Neutrophil (primary cell): ENCODE measurements at regions not wholly inside any gene's neighbourhood (a gene's known extent, or its start where the extent isn't known, plus 50 kb on each side); places are given as distances from the start of the nearest gene placed in this dataset.

Source experiments
- H3K27ac ChIP-seq: fragments of 200-600 bp; sonication (generic); 2 replicates; pipeline ENCODE4 v1.5.1; 2016; ENCODE audit warnings: mild to moderate bottlenecking, moderate library complexity
- H3K27me3 ChIP-seq: fragments of 200-600 bp; sonication (generic); 2 replicates; pipeline ENCODE4 v1.6.0; 2016; ENCODE audit warnings: mild to moderate bottlenecking
- H3K36me3 ChIP-seq: fragments of 200-600 bp; sonication (generic); 2 replicates; pipeline ENCODE4 v1.5.1; 2017
- H3K4me1 ChIP-seq, 2 experiments: fragments of 200-600 bp in 1 of 2; sonication (generic) in 1 of 2; 1 replicate in 1 of 2; 2 replicates in 1 of 2; pipeline versions ENCODE4 v1.5.1 to v1.6.1; 2013 to 2016; ENCODE audit warnings: low read depth in 1 of 2, low read length in 1 of 2, mild to moderate bottlenecking in 1 of 2, moderate library complexity in 1 of 2; ENCODE audit not compliant: control insufficient read depth in 1 of 2, insufficient read depth in 1 of 2
- H3K4me3 ChIP-seq, 2 experiments: fragments of 200-600 bp in 1 of 2; sonication (generic) in 1 of 2; 1 replicate in 1 of 2; 2 replicates in 1 of 2; pipeline ENCODE4 v1.5.1; 2013 to 2016; ENCODE audit warnings: low read depth in 1 of 2, low read length in 1 of 2, mild to moderate bottlenecking in 1 of 2, moderate library complexity in 1 of 2
- H3K9me3 ChIP-seq: fragments of 200-600 bp; sonication (generic); 2 replicates; pipeline ENCODE4 v1.5.1; 2016
- TF ChIP-seq, protein P1 (sequence below): fragments of 200-600 bp; sonication (generic); IDR thresholded peaks from 2 replicates; pipeline ENCODE4 v1.5.1; 2016; ENCODE audit warnings: antibody characterized with exemption

DNA sequence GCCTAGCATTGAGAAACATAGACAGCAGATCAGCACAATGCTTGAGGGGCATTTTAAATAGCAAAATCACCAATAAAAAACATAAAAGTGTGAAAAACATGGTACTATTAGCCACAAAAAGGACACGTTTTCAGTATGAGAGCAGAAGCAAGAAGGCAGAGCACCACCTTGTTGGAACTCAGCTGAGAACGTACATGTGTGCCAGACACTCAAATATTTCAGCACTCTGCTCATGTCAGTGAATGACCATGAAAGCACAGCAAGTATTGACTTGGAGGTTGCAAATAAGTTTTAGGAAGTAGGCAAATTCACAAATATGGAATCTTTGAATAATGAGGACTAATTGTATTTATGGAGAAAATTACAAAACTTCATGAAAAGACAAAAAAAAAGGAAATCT, 193.4 kb upstream of the PKN2 start:
- no peaks in the 10 kb centered on the region for H3K4me1 ChIP-seq
- TF ChIP-seq, protein P1, sequence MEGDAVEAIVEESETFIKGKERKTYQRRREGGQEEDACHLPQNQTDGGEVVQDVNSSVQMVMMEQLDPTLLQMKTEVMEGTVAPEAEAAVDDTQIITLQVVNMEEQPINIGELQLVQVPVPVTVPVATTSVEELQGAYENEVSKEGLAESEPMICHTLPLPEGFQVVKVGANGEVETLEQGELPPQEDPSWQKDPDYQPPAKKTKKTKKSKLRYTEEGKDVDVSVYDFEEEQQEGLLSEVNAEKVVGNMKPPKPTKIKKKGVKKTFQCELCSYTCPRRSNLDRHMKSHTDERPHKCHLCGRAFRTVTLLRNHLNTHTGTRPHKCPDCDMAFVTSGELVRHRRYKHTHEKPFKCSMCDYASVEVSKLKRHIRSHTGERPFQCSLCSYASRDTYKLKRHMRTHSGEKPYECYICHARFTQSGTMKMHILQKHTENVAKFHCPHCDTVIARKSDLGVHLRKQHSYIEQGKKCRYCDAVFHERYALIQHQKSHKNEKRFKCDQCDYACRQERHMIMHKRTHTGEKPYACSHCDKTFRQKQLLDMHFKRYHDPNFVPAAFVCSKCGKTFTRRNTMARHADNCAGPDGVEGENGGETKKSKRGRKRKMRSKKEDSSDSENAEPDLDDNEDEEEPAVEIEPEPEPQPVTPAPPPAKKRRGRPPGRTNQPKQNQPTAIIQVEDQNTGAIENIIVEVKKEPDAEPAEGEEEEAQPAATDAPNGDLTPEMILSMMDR, result no peak
- no peaks in the 10 kb centered on the region for H3K9me3 ChIP-seq
- no peak overlapping the region for H3K4me3 ChIP-seq
- H3K27me3 ChIP-seq, result no peaks in the 10 kb centered on the region
- no peaks in the 10 kb centered on the region for H3K36me3 ChIP-seq
- no peak overlapping the region for H3K27ac ChIP-seq

DNA sequence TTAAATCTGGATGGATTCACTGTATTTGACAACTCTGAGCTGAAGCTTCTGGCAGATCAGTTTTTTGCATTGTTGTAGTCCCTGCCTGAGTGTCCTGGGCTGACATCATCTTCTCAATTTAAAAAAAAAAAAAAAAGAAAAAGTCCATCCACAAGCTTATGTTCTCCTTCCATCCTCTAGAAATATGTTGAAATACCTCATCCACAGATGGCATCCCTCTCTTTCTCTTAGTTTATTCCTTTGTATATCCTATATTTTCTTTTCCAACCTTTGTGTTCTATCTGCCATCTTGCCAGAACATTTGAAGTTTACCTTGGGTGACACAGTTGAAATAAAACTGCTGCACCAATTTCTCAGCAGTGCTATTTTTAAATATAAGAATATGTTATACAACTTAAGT, 184.4 kb upstream of the PKN2 start:
- Histone ChIP-seq H3K27me3 (no peaks in the 10 kb centered on the region), H3K4me1 (no peaks in the 10 kb centered on the region), H3K9me3 (no peaks in the 10 kb centered on the region), H3K4me3 (no peak overlapping the region), H3K27ac (no peak overlapping the region), H3K36me3 (no peaks in the 10 kb centered on the region)
- TF ChIP-seq, protein P1, result no peak

DNA sequence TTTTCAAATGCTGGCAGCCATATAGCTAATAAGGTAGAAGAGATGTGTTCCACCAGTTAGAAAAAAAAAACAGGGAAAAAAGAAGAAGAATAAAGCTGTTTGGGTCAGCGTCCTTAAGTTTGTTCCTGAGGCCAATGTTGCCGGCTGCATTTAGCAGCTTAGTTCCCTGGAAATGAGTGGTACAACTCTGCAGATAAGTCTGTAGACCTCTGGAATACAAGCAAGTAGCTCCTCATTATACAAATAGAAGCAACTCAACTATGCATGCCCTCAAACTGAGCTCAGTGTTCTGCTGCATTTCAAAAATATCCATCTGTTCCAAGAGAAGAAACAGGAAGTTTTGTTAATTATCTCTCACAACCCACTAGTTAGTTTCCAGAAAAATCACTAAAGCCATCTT, 181.2 kb upstream of the PKN2 start:
- Histone ChIP-seq H3K4me1 (no peaks in the 10 kb centered on the region), H3K9me3 (no peaks in the 10 kb centered on the region), H3K27ac (no peak overlapping the region), H3K27me3 (peaks cover 3% of the 10 kb centered on the region), H3K4me3 (no peak overlapping the region), H3K36me3 (no peaks in the 10 kb centered on the region)
- TF ChIP-seq, protein P1, result no peak

DNA sequence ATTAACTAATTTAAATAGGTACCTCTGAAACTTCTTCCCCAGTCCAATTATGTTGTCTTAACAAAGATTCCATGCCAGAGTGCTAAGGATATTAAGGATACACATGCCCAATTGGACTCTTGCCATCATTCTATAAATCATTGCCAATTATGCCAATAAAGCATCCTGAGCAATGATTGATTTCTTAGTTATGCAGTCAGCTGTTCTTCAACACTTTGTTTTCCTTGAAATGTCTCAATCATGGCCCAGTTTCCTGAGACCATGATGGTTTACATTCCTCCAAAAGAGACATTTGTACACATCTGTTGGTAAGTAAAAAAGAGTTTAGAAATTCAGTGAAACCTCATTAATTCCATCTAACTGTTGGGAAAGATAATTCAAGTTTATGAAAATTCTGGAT, 180.4 kb upstream of the PKN2 start:
- Histone ChIP-seq H3K27ac (no peak overlapping the region), H3K9me3 (no peaks in the 10 kb centered on the region), H3K27me3 (peaks cover 3% of the 10 kb centered on the region), H3K4me3 (no peak overlapping the region), H3K36me3 (no peaks in the 10 kb centered on the region), H3K4me1 (no peaks in the 10 kb centered on the region)
- TF ChIP-seq, protein P1, result no peak

DNA sequence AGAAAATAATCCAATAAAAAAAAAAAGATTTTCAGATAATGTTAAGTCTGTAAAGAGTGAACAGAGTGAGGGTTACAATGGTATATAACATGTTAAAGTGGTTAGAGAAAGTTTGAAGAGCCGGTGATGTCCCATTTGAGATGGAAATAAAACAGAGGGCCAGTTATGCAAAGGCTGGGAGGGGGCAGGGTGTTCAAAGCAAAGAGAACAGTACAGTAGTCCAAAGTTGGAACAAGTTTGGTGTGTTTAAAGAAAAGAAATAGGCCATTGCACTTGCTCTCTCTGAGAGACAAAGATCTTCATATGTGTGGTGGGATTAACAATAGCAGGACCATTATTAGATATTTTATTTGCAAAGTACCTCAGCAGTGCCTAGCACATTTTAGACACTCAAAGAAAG, 179.5 kb upstream of the PKN2 start:
- TF ChIP-seq, protein P1, result no peak

DNA sequence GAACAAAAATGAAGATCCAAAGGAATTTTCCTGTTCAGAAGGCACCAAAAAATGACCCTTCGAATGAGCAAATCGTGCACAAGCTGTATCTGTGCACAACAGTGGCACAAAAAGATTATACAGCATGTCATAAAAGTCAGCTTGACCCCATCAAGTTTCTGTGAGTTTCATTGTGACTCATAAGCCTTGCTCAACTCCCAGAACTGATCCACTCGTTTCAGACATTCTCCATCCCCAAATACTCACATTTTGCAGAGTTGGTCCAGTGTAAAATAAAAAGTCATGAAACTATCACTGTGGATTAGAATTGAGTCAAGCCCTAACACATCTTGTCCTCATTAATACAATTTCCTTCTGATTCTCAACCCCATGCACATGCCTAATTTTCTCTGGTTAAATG, 174.7 kb upstream of the PKN2 start:
- Histone ChIP-seq H3K36me3 (no peaks in the 10 kb centered on the region), H3K27ac (no peak overlapping the region)
- TF ChIP-seq, protein P1, result no peak

More for the DNA sequence above, 179.5 kb upstream of the PKN2 start:
- H3K9me3 ChIP-seq, result no peaks in the 10 kb centered on the region
- H3K4me1 ChIP-seq, result no peaks in the 10 kb centered on the region
- peaks cover 3% of the 10 kb centered on the region for H3K27me3 ChIP-seq
- no peaks in the 10 kb centered on the region for H3K36me3 ChIP-seq
- H3K4me3 ChIP-seq, result no peak overlapping the region
- no peak overlapping the region for H3K27ac ChIP-seq

More for the DNA sequence above, 174.7 kb upstream of the PKN2 start:
- H3K9me3 ChIP-seq, result no peaks in the 10 kb centered on the region
- no peaks in the 10 kb centered on the region for H3K4me1 ChIP-seq
- no peak overlapping the region for H3K4me3 ChIP-seq
- peaks cover 3% of the 10 kb centered on the region for H3K27me3 ChIP-seq
